Adipocyte (in vitro differentiated cells): ENCODE measurements at regions not wholly inside any gene's neighbourhood (a gene's known extent, or its start where the extent isn't known, plus 50 kb on each side); places are given as distances from the start of the nearest gene placed in this dataset.

Experiments
- DNase-seq: peaks from one replicate; pipeline ENCODE4 v3.0.0-alpha.2; 2015; ENCODE audit warnings: low read depth
- H3K27me3 ChIP-seq: replicated peaks from 2 replicates; pipeline ENCODE4 v1.7.0; 2013; ENCODE audit warnings: mild to moderate bottlenecking, low read length, moderate library complexity; ENCODE audit not compliant: control insufficient read depth, insufficient read depth
- H3K36me3 ChIP-seq: 2 replicates; pipeline ENCODE4 v1.7.0; 2013; ENCODE audit warnings: low read length, mild to moderate bottlenecking, moderate library complexity; ENCODE audit not compliant: control insufficient read depth, insufficient read depth, severe bottlenecking
- H3K4me1 ChIP-seq: 2 replicates; pipeline ENCODE4 v1.7.0; 2013; ENCODE audit warnings: mild to moderate bottlenecking, low read length, moderate library complexity; ENCODE audit not compliant: control insufficient read depth, insufficient read depth
- H3K4me3 ChIP-seq: 2 replicates; pipeline ENCODE4 v1.7.0; 2013; ENCODE audit warnings: mild to moderate bottlenecking, low read length, moderate library complexity
- H3K9ac ChIP-seq: 2 replicates; pipeline ENCODE4 v1.7.0; 2013; ENCODE audit warnings: mild to moderate bottlenecking, low read length, moderate library complexity
- H3K9me3 ChIP-seq: 2 replicates; pipeline ENCODE4 v1.7.0; 2013; ENCODE audit warnings: mild to moderate bottlenecking, low read length, moderate library complexity; ENCODE audit not compliant: control insufficient read depth

- H3K4me3 ChIP-seq, result no peak overlapping the region
- H3K4me1 ChIP-seq, result peaks cover 29% of the 10 kb centered on the region
- no peaks in the 10 kb centered on the region for H3K36me3 ChIP-seq
- H3K9me3 ChIP-seq, result peaks cover 7% of the 10 kb centered on the region
- H3K9ac ChIP-seq, result no peak overlapping the region
- no peaks in the 10 kb centered on the region for H3K27me3 ChIP-seq
- DNase-seq, result no peak
These were observed 135.8 kb upstream of the FGGY start for GRCh38 chr1:59161136-59161535.

- peak overlapping the region; percentile 36 for H3K9ac ChIP-seq
These were observed 134.2 kb upstream of the FGGY start for GRCh38 chr1:59162665-59163064.

GRCh38 chr1:59163268-59164092, 133.4 kb upstream of the FGGY start:
- H3K36me3 ChIP-seq, result no peaks in the 10 kb centered on the region
- peak overlapping the region; percentile 36 for H3K9ac ChIP-seq
- peak; percentile 76 for DNase-seq
- no peak overlapping the region for H3K4me3 ChIP-seq
- H3K9me3 ChIP-seq, result peaks cover 3% of the 10 kb centered on the region
- H3K4me1 ChIP-seq, result peaks cover 18% of the 10 kb centered on the region
- no peaks in the 10 kb centered on the region for H3K27me3 ChIP-seq

More at GRCh38 chr1:59162665-59163064, 134.2 kb upstream of the FGGY start:
- Histone ChIP-seq H3K4me1 (peaks cover 18% of the 10 kb centered on the region), H3K4me3 (no peak overlapping the region), H3K9me3 (peaks cover 7% of the 10 kb centered on the region), H3K36me3 (no peaks in the 10 kb centered on the region), H3K27me3 (no peaks in the 10 kb centered on the region)
- DNase-seq, result no peak

- Histone ChIP-seq H3K9me3 (no peaks in the 10 kb centered on the region), H3K4me1 (peaks cover 17% of the 10 kb centered on the region), H3K4me3 (no peak overlapping the region), H3K27me3 (no peaks in the 10 kb centered on the region), H3K9ac (no peak overlapping the region), H3K36me3 (no peaks in the 10 kb centered on the region)
- no peak for DNase-seq
These were observed 132.5 kb upstream of the FGGY start for GRCh38 chr1:59164371-59164770.

- H3K4me1 ChIP-seq, result peaks cover 14% of the 10 kb centered on the region
- DNase-seq, result no peak
- no peaks in the 10 kb centered on the region for H3K27me3 ChIP-seq
- H3K4me3 ChIP-seq, result no peak overlapping the region
- H3K9me3 ChIP-seq, result no peaks in the 10 kb centered on the region
- H3K36me3 ChIP-seq, result no peaks in the 10 kb centered on the region
- no peak overlapping the region for H3K9ac ChIP-seq
These were observed 131.5 kb upstream of the FGGY start for GRCh38 chr1:59165353-59165752.

- no peak overlapping the region for H3K9ac ChIP-seq
These were observed 127.2 kb upstream of the FGGY start for GRCh38 chr1:59169703-59170102.

GRCh38 chr1:59170659-59171058, 126.2 kb upstream of the FGGY start:
- Histone ChIP-seq H3K4me3 (no peak overlapping the region), H3K36me3 (no peaks in the 10 kb centered on the region), H3K27me3 (no peaks in the 10 kb centered on the region), H3K4me1 (peaks cover 11% of the 10 kb centered on the region), H3K9ac (no peak overlapping the region), H3K9me3 (no peaks in the 10 kb centered on the region)
- no peak for DNase-seq

More at GRCh38 chr1:59169703-59170102, 127.2 kb upstream of the FGGY start:
- DNase-seq, result no peak
- Histone ChIP-seq H3K36me3 (no peaks in the 10 kb centered on the region), H3K4me1 (peaks cover 15% of the 10 kb centered on the region), H3K9me3 (no peaks in the 10 kb centered on the region), H3K4me3 (no peak overlapping the region), H3K27me3 (no peaks in the 10 kb centered on the region)

GRCh38 chr1:59171788-59172187, 125.1 kb upstream of the FGGY start:
- Histone ChIP-seq H3K36me3 (no peaks in the 10 kb centered on the region), H3K4me3 (no peak overlapping the region), H3K4me1 (peaks cover 11% of the 10 kb centered on the region), H3K9me3 (no peaks in the 10 kb centered on the region), H3K27me3 (no peaks in the 10 kb centered on the region), H3K9ac (no peak overlapping the region)
- no peak for DNase-seq

GRCh38 chr1:59172693-59173092, 124.2 kb upstream of the FGGY start:
- H3K4me3 ChIP-seq, result no peak overlapping the region
- H3K36me3 ChIP-seq, result no peaks in the 10 kb centered on the region
- H3K9me3 ChIP-seq, result no peaks in the 10 kb centered on the region
- DNase-seq, result no peak
- H3K27me3 ChIP-seq, result no peaks in the 10 kb centered on the region
- peaks cover 14% of the 10 kb centered on the region for H3K4me1 ChIP-seq
- H3K9ac ChIP-seq, result no peak overlapping the region

- Histone ChIP-seq H3K4me3 (no peak overlapping the region), H3K9ac (peak overlapping the region; percentile 22), H3K36me3 (no peaks in the 10 kb centered on the region), H3K9me3 (no peaks in the 10 kb centered on the region), H3K27me3 (no peaks in the 10 kb centered on the region), H3K4me1 (peaks cover 18% of the 10 kb centered on the region)
- DNase-seq, result peak; percentile 52
These were observed 123.2 kb upstream of the FGGY start for GRCh38 chr1:59173721-59174120.

GRCh38 chr1:59176471-59176870, 120.4 kb upstream of the FGGY start:
- Histone ChIP-seq H3K4me3 (no peak overlapping the region), H3K4me1 (peaks cover 46% of the 10 kb centered on the region), H3K36me3 (no peaks in the 10 kb centered on the region), H3K9me3 (no peaks in the 10 kb centered on the region), H3K27me3 (no peaks in the 10 kb centered on the region), H3K9ac (no peak overlapping the region)
- no peak for DNase-seq

- H3K4me3 ChIP-seq, result no peak overlapping the region
- no peak overlapping the region for H3K9ac ChIP-seq
- DNase-seq, result no peak
- H3K36me3 ChIP-seq, result no peaks in the 10 kb centered on the region
- H3K27me3 ChIP-seq, result no peaks in the 10 kb centered on the region
- peaks cover 46% of the 10 kb centered on the region for H3K4me1 ChIP-seq
- no peaks in the 10 kb centered on the region for H3K9me3 ChIP-seq
These were observed 119.1 kb upstream of the FGGY start for GRCh38 chr1:59177756-59178155.
